HS-27A (cell line): ENCODE measurements at regions not wholly inside any gene's neighbourhood (a gene's known extent, or its start where the extent isn't known, plus 50 kb on each side); places are given as distances from the start of the nearest gene placed in this dataset.

Source experiments
- DNase-seq: peaks from one replicate; pipeline ENCODE4 v3.0.0-alpha.2; 2012; ENCODE audit warnings: low read depth, missing footprints

- DNase-seq: no peak
These were observed 330.5 kb downstream of the BUD13 start for GRCh38 chr11:116442238-116442752.

DNA sequence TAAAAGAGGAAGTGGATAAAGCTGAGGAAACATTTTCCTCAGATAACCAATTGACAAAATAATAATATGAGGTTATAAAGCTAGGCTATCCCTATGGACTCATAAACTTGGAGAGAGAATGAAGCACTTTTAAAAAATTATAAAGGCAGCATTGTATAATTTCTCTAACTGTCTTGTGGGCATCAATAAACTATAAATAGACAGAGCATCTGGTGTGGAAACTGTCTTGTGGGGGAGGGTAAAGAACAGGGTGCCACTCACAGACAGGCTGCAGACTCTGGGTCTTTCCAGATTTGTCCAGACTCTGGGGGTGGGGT, 333.5 kb downstream of the BUD13 start:
- no peak for DNase-seq

GRCh38 chr11:116438651-116439360, 334.0 kb downstream of the BUD13 start:
- DNase-seq: no peak

GRCh38 chr11:116434986-116435385, 337.8 kb downstream of the BUD13 start:
- no peak for DNase-seq

DNA sequence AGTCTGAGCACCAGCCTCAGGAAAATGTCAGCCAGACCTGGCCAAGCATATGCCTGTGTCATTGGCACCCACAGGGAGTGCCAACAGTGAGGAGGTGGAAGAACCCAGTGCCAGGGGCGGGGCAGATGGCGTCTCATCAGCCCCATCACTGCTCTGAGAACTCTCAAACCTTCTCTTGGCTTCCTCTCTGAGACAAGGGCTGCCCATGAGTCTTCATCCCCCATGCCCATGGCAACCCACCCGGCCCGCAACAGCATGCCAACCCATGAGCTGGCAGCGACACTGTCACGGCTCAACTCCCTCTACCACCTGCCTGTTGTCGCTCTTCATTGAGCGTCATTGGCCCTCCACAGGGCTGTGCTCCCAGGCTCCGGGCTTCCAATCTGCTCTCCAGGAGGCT, 340.5 kb downstream of the BUD13 start:
- no peak for DNase-seq

DNA sequence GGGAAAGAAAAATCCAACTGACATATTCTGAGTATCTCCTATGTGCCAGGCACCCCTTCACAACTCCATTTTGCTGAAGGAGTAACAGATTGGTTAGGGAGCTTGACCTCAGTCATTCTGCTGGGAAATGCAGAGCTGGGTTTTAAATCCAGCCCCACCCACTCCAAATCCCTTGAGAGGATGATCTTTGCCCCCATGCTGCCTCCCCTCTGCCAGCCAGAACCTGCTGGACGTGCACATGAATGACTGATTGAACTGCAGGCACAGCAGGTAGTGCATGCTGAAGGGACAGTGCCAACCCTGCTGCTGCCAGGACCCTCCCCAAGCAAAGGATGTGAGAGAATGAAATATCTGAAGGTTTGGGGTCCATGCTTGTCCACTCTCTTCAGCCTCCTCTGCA, 340.9 kb downstream of the BUD13 start:
- DNase-seq: no peak

GRCh38 chr11:116428638-116428975, 344.2 kb downstream of the BUD13 start:
- no peak for DNase-seq

DNA sequence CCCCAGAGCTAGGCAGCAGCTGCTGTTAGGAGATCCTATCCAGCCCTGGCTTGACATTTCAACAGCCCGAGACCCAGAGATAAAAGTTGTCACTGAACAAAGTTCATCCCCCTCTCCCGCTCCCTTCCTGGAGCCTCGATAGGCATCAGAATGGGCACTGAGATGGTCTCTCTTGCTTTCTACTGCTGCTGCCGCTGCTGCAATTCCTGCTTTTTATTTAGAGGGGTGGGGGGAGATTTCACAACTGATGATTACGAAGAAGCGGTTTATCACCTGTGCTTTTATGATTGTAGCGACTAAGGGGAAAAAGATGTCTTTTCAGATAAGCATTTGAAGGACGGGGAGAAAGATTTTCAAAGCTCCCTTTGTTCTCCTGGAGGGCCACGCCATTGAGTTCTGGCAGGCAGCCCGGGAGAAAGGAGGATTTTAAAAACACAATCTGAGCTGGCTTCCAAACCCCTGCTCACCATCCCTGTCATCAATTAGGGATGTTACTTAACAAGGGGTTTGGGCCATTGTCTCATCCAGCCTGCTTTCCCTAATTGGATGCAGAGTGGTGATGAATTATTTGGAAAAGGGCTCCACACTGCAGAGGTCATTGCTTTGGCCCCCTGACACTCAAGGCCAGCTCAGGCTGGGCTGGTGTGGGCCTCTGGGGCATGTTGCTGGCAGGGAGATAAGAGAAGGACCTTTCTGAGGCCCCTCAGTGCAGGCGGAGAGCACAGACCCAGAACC, 344.7 kb downstream of the BUD13 start:
- DNase-seq: no peak

DNA sequence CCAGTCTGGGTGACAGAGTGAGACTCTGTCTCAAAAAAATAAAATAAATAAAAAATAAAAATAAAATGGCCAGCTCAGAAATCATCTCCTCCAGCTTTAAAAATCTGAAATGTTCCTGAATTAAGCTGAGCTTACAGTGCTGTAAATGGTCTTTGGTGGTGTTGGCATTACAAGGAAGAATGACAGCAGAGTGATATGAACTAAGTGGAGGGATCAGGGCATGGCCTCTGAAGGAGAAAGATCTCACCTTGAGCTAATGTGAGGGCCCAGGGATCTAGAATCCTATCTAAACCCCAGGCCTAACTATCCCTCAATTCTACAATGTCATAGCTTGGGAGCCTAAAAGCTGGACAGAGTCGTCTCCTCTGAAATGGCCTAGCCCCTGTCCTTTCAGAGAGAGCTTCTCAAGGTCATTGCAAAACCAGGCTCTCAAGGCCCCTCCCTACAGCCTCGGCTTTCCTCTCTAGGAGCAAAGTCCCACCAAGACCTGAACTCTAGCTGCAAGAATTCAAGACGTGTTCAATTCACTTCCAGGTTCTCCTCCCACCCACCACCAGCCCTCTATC, 345.4 kb downstream of the BUD13 start:
- DNase-seq: no peak

DNA sequence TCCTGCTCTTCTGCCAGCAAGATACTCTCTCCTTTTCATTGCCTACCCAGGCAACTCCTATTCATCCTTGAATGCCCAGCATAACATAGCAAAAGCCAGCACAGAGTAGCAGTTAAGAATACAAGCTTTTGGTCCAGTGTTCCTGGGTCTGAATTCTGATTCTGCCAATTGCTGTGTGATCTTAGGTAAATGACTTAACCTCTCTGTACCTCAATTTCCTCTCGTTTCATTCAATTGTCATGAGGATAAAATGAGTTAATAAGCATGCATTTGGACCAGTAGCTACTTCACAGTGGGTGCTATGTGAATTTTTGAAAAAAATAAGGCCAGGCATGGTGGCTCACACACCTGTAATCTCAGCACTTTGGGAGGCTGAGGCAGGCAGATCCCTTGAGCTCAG, 346.0 kb downstream of the BUD13 start:
- DNase-seq: no peak

DNA sequence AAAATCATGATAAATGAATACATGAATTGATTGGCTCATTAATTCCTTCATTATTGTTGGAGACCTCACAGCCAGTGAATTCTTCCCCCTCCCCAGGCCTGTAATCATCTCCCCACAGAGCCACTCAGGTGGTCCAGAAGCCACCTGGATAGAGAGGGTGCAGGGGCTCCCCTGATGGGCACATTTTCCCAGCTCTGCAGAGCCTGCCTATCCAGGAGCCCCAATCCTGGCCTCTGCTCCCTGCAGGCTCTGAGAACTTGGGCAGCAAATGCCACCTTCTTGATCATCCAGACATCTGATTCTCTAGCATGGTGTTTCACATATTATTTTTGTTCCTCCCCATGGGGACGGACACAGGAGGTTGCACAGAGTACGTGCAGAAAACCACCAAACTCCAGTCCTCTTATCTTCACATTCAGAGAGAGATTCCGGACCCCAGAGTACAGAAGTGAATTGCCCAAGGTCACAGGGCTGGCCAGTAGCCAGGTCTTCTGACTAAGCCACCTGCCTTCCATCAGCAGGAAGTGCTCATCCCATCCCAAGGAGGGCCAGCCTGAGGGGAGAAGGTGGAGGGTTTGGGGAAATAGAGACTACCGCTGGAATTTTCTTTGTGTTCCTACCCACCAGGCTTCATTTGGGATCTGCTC, 348.0 kb downstream of the BUD13 start:
- no peak for DNase-seq

GRCh38 chr11:116422956-116423600, 349.7 kb downstream of the BUD13 start:
- no peak for DNase-seq

DNA sequence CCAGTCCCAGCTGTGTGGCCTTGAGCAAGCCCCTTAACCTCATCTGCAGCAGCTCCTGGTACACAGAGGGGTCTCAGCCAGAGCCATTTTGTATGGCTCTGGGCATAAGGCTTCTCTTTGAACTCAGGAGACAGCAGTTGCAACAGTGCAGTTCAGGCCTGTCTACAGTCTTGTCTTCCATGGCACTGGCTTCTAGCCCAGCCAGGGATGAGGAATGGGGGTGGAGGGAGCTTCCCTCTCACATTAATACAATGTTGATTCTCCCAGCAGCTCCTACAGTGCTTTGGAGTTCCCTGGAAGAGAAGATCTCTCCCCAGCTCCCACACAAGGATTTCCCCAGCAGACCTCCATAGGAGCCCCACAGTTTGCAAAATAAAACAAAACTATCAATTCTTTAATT, 350.2 kb downstream of the BUD13 start:
- no peak for DNase-seq

GRCh38 chr11:116421529-116422185, 351.1 kb downstream of the BUD13 start:
- no peak for DNase-seq

DNA sequence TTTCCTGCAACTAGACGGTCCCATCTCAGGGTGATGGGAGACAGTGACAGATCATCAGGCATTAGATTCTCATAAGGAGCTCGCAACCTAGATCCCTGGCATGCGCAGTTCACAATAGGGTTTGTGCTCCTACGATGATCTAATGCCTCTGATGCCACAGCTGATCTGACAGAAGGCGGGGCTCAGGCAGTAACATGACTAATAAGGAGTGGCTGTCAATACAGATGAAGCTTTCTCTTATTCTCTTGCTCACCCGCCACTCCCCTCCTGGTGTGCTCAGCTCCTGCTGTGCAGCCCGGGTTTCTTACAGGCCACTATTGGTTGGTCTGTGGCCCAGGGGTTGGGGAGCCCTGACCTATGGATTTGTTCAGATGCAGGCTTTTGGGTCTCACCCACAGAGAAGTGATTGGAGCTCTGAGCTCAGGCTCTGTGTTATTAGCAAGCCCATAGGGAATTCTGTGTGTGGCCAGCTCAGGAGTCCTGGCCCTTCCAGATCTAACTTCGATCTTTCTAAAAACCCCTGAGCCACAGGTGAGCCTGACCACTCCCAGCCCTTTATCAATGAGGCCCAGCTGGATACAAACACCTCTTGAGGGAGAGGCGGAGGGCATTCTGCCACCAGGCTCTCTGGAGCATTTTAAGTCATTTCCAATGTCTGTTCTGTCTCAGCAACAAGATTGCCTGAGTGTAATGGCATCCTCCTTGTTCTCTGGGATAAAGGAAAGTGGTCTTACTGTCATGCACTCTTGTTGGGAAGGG, 351.8 kb downstream of the BUD13 start:
- DNase-seq: no peak

GRCh38 chr11:116420030-116420429, 352.8 kb downstream of the BUD13 start:
- DNase-seq: no peak

- no peak for DNase-seq
These were observed 354.3 kb downstream of the BUD13 start for GRCh38 chr11:116418388-116419041.

DNA sequence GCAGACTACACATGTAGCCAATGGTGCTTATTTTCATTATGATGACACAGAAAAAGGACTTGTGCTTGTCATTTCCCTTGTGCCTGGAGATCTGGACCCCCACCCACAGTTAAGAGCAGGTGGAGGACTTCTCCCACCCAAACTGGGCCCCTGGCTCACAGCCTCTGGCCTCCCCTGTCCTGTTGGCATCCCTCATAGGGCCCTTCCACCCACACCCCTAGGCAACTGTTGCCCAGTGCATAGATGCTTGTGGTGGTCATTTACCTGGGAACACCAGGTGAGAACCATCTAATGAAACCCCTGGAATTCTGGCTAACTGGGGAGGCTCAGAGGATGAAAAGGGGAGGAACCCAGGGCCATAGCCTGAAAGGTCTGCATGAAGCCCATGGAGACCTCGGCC, 355.9 kb downstream of the BUD13 start:
- no peak for DNase-seq

DNA sequence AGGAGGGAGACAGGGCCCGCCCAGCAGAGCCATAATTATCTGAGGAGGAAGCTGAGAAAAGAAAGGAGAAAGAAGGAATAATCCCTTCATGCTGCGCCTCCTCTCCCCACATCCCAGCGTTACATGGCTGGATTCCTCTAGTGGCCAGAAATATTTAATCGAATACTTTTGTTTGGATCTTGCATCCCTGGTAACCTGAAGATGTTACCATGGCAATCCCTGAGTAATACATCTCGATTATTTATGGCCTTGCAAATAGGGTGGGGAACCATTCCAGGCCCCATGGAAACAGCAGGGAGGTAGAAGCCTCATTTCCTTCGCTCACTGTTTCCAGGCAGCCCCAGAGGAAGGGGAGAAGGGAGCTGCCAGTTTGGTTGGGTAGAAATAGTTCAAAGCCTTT, 357.7 kb downstream of the BUD13 start:
- DNase-seq: no peak

- DNase-seq: no peak
These were observed 358.4 kb downstream of the BUD13 start for GRCh38 chr11:116414357-116414880.
